ENCODE measurements at regions not wholly inside any gene's neighbourhood (a gene's known extent, or its start where the extent isn't known, plus 50 kb on each side); places are given as distances from the start of the nearest gene placed in this dataset.
"Not testable (repeated sequence)": the region's sequence is repeated elsewhere in the genome, so short reads cannot be mapped to it uniquely, and the experiment has no call there.

DNA sequence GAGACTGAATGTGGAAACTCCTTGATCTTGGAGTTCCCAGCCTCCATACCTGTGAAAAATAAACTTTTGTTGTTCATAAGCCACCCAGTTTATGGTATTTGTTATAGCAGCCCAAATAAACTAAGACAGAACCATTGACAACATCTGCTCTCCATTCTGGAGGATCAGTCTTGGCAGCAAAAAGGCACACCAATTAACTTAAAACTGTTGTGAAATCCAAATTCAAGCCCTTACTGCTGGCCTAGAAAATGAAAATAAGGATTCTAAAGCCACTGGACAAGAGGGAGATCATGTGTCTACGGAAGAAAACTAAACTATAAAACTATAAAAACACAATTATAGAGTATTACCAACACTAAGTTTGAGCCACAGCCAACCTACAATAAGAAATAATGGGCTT lies 172.1 kb upstream of the RNPC3 start:
- DNase-seq (ENCODE audit: low spot score) (no peak), FAIRE-seq (no peak)

DNA sequence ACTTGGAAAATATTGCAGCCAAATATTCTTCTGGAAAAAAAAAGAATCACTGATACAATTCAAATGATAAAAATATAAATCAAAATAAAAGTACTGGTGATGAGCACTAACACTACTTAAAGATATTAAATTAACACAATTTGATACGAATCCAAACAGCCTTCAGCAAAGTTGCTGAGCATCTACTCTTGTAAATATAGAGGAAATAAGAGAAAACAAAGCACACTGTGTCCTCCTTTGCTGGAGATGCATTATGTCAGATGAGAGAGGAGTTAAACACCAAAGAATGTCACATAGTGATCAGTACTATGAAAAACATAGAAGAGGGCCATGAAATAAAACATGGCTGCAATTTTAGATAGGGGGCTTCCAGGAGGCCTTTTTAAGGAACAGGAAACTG lies 177.4 kb upstream of the RNPC3 start:
- no peak for FAIRE-seq

DNA sequence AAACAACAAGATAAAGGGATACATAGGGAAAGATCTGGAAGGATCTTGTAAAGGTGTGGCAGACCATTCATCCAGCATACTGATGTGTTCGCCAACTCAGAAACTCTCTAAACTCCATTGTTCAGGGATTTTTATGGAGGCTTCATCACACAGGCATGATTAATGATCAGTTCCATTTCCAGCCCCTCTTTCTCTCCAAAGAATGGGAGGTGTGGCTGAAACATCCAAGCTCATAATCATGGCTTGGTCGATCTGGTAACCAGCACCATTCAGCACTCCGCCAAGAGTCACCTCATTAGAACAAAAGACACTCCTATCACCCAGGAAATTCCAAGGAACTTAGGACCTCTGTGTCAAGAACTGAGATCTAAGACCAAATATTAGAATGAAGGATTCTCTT lies 180.6 kb upstream of the RNPC3 start:
- FAIRE-seq = no peak

More for the DNA sequence above, 177.4 kb upstream of the RNPC3 start:
- no peak for DNase-seq (ENCODE audit: low spot score)

DNA sequence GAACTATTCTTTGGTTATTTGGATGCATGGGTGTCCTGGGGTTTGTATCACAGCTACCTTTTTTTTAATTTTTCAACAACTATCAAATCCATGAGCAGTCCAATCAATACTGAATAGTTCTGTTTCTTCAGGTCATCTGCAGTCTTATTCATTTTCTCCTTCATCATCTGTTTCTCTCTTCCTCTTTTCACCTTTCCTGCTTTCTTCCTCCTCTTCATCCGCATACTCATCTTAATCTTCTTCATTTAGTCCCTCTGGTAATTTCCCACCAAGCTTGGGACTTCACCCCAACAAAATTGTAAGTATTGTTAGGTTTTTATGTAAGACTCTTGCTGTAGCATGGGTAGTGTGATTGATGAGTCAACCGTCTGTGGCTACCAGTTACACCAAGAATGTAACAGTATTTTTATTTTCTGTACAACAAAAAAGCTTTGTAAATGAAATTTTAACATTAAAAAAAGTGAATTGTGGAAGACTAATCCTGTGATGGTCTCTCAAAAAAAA lies 184.1 kb upstream of the RNPC3 start:
- FAIRE-seq (no peak), DNase-seq (ENCODE audit: low spot score) (no peak)

More for the DNA sequence above, 180.6 kb upstream of the RNPC3 start:
- no peak for DNase-seq (ENCODE audit: low spot score)

DNA sequence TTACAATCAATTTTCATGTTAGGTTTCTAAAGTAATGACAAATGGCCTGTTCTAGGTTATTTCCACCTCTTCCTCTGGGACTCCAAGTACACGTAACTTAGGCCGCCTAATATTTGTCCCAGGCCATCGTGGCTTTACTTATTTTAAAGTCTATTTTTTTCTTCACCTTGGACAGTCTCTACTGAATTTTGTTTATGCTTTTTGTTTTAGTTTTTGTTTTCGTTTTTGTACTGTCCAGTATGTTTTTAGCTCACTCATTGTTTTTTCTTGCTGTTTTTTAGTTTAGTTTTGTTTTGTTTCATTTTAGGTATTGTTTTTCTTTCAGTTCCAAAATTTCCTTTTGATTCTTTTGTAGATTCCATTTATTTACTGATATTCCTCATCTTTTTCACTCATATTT lies 187.7 kb upstream of the RNPC3 start:
- DNase-seq (ENCODE audit: low spot score) = no peak
- FAIRE-seq = no peak

DNA sequence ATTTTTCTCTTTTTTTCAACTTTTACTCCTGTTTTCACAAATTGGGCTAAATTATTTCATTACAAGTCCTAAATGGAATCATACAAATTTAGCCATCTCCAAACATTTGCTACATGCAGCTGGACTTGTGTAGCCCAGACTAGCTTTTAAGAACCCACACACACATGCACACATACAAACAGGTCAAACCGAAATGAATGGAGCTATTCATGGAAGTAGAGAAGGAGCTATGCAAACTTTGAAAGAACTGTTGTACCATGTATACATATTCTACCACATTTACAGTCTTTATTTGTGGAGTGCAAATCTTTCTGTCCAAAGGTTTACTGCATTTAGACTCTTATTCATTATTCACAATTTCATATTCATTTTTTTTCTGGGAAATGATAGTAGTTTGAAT lies 189.1 kb upstream of the RNPC3 start:
- FAIRE-seq = no peak

DNA sequence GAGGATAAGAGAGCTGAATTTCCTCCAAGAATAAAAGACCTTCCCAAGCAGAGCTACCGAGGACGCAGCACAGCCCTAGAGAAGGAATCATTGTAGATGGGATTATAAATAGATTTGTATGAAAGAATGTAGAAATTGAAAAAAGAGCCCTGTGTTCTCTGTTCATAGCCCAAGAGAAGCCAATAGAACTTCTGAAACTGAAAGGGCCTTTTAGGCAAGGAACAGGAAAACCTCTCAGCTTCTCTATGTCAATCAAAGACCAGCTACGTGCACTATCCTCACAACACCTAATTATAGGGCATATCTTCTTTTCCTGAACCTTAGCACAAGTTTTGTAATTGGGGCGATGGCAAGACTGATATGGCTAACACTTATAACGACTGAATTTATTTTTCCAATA lies 192.4 kb upstream of the RNPC3 start:
- FAIRE-seq (no peak), DNase-seq (ENCODE audit: low spot score) (no peak)

More for the DNA sequence above, 189.1 kb upstream of the RNPC3 start:
- DNase-seq (ENCODE audit: low spot score) = no peak

DNA sequence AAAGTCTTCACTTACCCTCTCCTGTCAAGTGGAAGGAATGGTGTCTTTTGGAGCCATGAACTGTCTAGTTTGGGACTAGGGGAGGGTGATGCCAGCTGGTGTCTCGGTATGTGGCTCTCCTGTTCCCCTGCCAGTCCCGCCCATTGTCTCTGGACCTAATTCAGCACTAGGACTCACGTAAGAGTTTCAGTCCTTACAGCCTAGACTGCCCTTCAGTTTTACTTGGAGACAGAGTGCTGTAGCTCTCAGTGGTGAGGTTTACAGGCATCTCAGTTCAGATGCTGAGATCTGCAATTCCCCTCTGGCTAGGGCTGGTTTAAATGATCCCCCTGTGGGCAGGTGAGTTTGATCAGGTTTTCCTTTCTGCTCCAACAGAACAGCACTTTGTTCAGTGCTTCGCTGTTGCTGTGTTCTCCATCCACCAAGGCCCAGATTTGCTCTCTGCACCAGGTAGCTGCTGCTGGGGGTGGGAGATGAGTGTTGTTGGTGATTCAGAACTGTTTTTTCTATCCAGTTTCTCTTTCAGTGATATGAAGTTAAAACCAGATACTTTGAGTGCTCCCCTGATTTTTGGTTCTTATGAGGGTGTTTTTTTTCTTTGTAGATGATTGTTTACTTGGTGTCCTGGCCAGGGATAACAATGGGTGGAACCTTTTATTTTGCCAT lies 198.3 kb upstream of the RNPC3 start:
- FAIRE-seq = no peak
- DNase-seq (ENCODE audit: low spot score) = no peak

DNA sequence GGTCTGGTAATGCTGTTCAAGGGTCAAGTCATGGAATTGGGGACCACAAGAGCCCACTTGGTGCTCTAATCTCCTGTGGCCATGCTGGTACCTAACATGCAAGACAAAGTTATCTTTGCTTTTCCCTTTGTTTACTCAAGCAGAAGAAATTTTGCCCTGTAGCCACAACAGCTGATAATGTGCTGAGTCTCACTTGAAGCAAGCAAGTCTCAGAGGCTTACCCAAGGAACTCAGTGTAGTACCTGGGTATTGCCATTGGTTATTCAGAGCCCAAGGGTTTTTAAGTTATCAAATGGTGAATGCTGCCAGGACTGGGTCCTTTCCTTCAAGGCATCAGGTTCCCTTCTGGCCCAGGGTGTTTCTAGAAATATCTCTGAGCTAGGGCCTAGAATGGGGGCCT lies 198.9 kb upstream of the RNPC3 start:
- DNase-seq (ENCODE audit: low spot score) = no peak
- no peak for FAIRE-seq

DNA sequence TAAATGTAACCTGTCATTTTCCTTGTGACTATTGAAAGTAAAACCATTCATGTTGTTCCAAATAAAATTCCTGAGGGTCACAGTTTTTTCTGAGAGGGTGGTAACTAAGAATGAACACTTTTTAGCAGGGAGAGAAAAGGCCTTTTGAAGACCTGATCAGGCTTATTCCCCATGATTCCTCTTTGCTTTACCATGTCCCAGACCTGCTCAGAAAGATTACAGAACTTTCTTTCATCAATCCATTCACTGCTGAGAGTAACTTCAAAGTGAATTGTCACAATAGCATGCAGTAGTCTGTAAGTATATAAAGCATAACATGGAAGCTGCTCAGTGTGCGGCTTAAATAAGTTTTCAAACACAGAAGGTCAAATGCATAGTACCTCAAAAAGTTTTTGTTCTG lies 201.5 kb upstream of the COL11A1 start:
- FAIRE-seq (no peak), DNase-seq (ENCODE audit: low spot score) (no peak)

DNA sequence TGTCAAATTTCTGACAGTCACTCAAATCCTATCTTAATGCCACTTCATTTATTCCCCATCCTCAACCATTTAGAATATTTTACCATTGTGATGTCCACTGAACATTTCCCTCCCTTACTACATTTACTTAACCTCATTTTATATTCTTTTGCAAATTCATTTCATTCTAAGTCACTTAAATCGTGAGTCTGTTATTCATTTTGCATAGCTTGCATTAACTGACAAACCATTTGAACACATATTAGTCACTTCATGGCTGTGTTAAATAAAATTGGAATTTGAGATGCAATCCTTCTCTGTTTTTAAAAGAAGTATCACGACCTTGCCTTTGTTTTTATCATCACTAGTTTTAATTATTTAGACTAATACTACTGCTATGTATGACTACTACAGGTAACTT lies 199.4 kb upstream of the COL11A1 start:
- no peak for FAIRE-seq
- DNase-seq (ENCODE audit: low spot score) = no peak

DNA sequence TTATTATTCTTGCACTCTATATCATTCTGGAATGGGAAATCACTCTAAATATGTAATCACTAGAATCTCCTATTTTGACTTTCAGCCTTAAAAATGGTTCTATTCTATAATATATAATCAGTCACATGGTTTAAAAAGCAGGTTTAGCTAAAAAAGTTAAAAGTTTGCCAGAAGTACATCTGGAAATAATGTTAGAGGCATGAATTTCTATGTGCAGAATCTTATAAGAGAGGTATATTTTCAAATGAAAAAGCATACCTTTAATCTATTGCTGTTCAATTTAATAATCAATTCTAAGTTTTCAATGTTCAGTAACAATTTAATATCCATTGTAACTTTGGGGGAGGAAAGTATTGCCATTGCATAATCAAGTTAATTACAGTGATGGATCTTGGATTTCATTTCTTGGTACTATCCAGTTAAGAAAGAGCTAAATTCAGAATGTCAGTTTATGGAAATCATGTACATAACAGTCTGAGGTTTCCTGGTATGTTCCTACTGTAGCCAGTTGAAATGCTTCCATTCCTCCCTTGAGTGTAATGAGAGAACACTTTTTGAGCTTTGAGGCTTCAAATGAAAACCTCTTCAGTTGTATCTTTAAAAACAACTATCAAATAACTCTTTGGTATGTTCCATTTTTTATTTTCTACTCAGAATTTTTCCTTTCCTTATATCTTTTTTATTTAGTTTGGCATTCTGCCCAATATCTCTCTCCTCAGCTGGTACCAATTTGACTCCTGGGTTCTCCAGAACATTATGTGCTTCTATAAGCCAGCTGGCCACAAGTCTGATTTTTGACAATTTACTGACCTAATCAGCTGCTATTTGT lies 175.7 kb upstream of the COL11A1 start:
- FAIRE-seq = no peak
- no peak for DNase-seq (ENCODE audit: low spot score)

DNA sequence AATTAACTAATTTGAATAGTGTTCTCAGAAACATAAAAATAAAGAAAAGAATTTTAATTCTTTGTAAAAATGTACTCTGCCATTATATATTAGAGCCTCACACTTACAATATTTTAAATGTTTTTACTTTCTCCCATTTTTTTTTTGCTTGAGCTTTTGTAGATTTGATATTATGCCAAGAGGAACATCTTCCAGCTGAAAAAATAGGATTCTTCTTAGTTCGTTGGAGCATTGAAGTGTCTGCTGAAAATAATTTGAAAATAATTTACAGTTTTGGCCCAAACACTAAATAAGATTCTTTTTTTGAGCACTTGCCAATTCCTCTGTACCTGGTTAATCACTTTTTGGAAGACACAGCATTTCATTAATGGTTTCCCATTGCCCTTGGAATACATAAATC lies 175.0 kb upstream of the COL11A1 start:
- DNase-seq (ENCODE audit: low spot score) (no peak), FAIRE-seq (no peak)

DNA sequence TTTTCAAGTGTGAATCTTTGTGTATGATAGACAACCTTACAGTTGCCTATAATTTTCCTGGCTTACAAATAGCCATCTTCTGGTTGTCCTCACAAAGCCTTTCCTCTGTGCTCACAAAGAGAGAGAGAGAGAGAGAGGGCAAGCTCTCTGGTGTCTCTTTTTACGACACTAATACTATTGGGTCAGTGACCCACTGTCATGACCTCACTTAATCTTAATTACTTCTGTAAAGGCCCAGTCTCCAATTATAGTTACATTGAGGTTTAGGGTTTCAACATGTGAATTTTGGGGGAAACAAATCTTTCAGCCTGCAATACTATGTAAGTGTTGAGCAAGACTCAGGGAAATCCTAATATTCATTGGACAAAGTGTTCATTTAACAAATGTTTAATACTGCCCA lies 167.4 kb upstream of the COL11A1 start:
- FAIRE-seq (no peak), DNase-seq (ENCODE audit: low spot score) (no peak)

DNA sequence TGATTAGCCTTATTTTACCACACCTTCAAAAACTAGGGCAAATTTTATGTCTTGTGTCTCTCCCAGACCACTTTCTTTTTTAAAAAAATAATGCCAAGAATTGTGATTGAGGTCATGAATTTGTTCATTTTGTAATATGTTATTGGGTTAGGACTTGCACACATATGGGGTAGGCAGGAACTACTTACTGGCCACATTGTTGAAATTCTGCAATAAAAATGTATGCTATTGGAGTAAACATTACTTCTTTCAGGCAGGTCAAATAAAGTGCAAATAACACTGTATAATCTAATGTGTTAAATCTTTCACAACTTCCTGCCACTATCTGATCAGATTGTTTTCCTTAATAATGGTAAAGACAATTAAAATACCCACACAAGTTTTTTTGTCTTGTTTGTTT lies 166.6 kb upstream of the COL11A1 start:
- DNase-seq (ENCODE audit: low spot score) (no peak), FAIRE-seq (no peak)

DNA sequence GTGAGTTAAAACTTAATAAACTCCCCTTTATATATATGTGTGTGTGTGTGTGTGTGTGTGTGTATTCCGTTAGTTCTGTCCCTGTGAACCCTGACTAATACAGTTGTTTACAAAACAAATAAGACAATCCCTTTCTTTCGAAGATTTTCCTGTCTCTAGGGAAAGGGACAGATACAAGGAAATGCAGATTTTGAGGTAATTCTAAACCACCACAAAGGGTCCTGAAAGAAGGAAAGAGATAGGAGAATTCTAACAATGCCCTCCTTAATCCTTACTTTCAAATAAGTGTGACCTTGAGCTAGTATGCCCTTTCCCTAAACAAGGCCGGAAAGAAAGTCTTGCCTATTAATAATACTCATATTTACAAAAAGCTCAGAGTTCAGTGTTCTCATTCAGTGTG lies 164.8 kb upstream of the COL11A1 start:
- FAIRE-seq (no peak), DNase-seq (ENCODE audit: low spot score) (no peak)

DNA sequence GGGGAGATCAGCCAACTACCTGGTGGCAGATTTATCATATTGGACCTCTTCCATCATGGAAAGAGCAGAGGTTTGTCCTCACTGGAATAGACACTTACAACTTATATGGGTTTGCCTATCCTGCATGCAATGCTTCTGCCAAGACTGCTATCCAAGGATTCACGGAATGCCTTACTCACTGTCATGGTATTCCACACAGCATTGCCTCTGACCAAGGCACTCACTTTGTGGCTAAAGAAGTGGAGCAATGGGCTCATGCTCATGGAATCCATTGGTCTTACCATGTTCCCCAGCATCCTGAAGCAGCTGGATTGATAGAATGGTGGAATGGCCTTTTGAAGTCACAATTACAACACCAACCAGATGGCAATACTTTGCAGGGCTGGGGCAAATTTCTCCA lies 163.1 kb upstream of the COL11A1 start:
- FAIRE-seq = not testable (repeated sequence)
- DNase-seq (ENCODE audit: low spot score) = peak; percentile 43

DNA sequence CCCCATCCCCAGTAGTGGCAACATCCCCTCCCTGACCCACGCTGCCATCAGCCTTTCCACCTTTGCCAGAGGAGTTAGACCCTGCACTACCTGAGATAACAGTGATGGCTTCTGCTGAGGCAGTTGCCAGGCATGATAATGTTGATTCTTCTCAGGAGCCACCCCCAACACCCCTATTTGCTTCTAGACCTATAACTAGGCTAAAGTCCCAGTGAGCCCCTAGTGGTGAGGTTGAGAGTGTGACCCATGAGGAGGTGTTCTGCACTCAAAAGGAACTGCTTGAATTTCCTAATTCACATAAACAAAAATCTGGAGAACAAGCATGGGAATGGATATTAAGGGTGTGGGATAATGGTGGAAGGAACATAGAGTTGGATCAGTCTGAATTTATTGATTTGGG lies 159.6 kb upstream of the COL11A1 start:
- FAIRE-seq = no peak
- no peak for DNase-seq (ENCODE audit: low spot score)

DNA sequence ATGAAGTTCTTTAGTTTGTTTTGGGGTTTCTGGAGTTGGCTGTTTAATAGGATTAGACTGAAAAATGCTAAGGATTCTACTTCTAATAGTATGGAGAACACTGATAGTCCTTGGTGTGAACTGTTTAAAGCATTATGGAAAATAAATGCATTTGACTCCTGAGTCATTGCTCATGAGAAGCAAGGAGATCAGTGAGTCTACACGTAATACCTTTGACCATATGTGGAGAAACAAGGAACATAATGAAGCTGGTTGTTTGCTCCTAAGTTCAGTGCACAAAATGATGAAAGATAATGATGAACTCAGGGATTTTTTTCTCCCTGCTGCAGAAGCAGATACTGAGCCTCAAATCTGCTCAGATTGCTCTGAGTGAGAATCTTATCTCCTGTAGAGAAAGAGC lies 158.9 kb upstream of the COL11A1 start:
- no peak for FAIRE-seq
- DNase-seq (ENCODE audit: low spot score) = no peak

DNA sequence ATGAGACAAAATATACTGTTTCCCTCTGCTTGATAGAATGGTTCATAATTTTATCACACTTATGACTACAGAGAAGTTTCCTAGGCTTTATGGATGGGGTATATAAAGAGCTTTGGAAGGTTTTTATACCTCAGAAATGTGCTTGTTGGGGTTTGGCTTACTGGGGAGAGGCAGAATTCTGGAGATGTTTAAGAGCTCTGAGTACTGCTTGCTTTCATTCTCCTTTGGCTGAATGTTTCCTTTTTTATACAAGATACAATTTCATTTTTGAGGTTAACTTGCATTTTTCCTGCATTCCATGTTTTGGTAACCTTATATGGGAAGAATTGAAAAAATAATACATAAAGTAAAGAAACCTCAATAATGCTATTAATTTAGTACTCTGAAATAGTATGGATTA lies 157.7 kb upstream of the COL11A1 start:
- FAIRE-seq = no peak
- DNase-seq (ENCODE audit: low spot score) = no peak

DNA sequence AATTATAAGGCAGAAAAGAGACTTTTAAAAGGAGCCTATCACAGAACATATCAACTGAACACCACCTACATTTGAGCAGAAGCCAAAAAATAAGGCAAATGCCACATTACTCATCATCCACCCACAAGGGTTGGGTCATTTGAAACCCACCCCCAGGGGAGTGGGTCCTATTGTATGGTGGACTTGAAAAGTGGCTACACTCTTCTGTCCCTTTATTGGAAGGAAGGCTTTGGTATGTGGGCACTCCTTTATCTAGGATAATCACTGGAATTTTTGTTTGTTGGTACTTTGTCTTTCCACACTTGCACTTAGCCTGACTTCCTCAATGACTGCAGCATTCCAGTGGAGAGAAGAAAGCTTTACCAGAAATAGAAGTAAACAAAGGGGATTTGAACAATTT lies 157.2 kb upstream of the COL11A1 start:
- FAIRE-seq = no peak
- DNase-seq (ENCODE audit: low spot score) = no peak

DNA sequence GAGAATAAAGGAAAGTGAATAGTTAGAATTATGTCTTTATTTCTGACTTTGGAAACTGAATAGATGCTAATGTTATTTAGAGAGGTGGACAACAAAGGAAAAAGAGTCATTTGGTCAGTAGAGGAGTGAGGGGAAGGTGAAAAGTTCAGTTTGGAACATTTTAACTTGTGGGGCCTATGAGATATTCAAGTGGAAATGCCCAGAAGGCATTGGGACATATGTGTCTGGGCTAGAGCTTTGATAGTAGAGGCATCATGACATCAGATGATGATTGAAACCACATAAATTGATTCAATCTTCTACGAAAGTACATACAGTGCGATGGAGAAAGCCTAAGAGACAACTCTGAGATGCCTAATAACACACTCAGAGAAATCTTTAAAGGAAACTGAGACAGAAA lies 151.7 kb upstream of the COL11A1 start:
- FAIRE-seq (no peak), DNase-seq (ENCODE audit: low spot score) (no peak)

DNA sequence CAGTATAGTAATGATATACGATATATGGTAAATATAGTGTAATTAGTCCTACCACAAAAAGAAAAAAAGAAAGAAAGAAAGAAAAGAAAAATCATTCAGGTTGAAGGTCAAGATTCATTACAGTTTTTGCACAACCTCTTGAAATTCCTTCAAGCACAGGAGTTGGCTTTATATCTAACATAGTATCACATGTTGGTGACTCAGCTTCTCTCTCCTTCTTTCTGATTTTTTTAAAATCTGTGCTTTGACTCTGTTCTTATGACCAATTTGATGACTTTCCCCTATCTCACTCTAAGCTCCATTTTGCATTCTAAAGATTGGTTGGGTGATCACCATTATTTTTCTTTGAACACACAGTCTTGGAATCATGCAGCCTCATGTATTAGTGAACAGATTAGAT lies 148.2 kb upstream of the COL11A1 start:
- DNase-seq (ENCODE audit: low spot score) (no peak), FAIRE-seq (no peak)
